ENCODE measurements at regions not wholly inside any gene's neighbourhood (a gene's known extent, or its start where the extent isn't known, plus 50 kb on each side); places are given as distances from the start of the nearest gene placed in this dataset.

DNA sequence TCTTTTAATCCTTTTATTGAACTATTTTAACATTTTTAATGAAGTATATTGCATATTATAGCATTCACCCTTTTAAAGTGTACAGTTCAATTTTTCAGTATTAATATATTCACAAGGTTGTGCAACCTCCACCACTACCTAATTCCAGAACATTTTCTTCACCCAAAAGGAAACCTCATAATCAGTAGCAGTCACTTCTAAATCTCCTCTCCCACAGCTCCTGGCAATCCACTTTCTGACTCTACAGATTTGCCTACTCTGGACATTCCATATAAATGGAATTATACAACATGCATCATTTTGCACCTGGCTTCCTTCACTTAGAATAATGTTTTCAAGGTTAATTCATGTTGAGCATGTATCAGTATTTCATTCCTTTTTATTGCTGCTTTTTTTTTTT is 55.0 kb upstream of the HRH1 start:
- TF ChIP-seq, protein P1, sequence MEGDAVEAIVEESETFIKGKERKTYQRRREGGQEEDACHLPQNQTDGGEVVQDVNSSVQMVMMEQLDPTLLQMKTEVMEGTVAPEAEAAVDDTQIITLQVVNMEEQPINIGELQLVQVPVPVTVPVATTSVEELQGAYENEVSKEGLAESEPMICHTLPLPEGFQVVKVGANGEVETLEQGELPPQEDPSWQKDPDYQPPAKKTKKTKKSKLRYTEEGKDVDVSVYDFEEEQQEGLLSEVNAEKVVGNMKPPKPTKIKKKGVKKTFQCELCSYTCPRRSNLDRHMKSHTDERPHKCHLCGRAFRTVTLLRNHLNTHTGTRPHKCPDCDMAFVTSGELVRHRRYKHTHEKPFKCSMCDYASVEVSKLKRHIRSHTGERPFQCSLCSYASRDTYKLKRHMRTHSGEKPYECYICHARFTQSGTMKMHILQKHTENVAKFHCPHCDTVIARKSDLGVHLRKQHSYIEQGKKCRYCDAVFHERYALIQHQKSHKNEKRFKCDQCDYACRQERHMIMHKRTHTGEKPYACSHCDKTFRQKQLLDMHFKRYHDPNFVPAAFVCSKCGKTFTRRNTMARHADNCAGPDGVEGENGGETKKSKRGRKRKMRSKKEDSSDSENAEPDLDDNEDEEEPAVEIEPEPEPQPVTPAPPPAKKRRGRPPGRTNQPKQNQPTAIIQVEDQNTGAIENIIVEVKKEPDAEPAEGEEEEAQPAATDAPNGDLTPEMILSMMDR (IDR thresholded peaks at IDR 0.05): no peak
- no peak for TF ChIP-seq EZH2 (IDR thresholded peaks at IDR 0.05; ENCODE audit: borderline replicate concordance, insufficient read depth, low read depth, low read length, poor library complexity, severe bottlenecking)
